Esophagus muscularis mucosa (tissue), 4 donors: ENCODE measurements at regions not wholly inside any gene's neighbourhood (a gene's known extent, or its start where the extent isn't known, plus 50 kb on each side); places are given as distances from the start of the nearest gene placed in this dataset.
A peak's percentile ranks its signal among the peaks of the same experiment; 100 is the strongest.

Source experiments
- EP300 ChIP-seq: sonication (generic); formaldehyde crosslinking; IDR thresholded peaks from one replicate; pipeline ENCODE4 v1.6.1; 2017; ENCODE audit warnings: antibody characterized with exemption
- POLR2A ChIP-seq: fragments of 450-650 bp; IDR thresholded peaks from one replicate; pipeline ENCODE4 v1.6.1; 2017; ENCODE audit warnings: antibody characterized with exemption, moderate library complexity, mild to moderate bottlenecking, low read depth
- POLR2AphosphoS5 ChIP-seq, 2 donors: sonication (generic); formaldehyde crosslinking; IDR thresholded peaks; one replicate each; pipeline ENCODE4 v1.6.1; 2017; ENCODE audit warnings: antibody characterized with exemption in 2 of 2
- TF ChIP-seq, protein P1 (sequence below), 3 experiments: fragments of 200-600 bp in 2 of 3; fragments of 450-650 bp in 1 of 3; sonication (generic) in 2 of 3; IDR thresholded peaks; one replicate each; pipeline ENCODE4 v1.5.1; 2017 to 2019; ENCODE audit warnings: antibody characterized with exemption in 3 of 3, mild to moderate bottlenecking in 2 of 3, moderate library complexity in 1 of 3

GRCh38 chrX:73943693-73944562 is 91.4 kb upstream of the XIST start:
- TF ChIP-seq, protein P1, sequence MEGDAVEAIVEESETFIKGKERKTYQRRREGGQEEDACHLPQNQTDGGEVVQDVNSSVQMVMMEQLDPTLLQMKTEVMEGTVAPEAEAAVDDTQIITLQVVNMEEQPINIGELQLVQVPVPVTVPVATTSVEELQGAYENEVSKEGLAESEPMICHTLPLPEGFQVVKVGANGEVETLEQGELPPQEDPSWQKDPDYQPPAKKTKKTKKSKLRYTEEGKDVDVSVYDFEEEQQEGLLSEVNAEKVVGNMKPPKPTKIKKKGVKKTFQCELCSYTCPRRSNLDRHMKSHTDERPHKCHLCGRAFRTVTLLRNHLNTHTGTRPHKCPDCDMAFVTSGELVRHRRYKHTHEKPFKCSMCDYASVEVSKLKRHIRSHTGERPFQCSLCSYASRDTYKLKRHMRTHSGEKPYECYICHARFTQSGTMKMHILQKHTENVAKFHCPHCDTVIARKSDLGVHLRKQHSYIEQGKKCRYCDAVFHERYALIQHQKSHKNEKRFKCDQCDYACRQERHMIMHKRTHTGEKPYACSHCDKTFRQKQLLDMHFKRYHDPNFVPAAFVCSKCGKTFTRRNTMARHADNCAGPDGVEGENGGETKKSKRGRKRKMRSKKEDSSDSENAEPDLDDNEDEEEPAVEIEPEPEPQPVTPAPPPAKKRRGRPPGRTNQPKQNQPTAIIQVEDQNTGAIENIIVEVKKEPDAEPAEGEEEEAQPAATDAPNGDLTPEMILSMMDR (IDR thresholded peaks at IDR 0.05) = peak in 1 of 3 experiments; percentile 8
- TF ChIP-seq POLR2A (no peak), EP300 (no peak), POLR2AphosphoS5 (IDR thresholded peaks at IDR 0.05) (peak; percentile 77 to 93)
